ENCODE measurements at regions not wholly inside any gene's neighbourhood (a gene's known extent, or its start where the extent isn't known, plus 50 kb on each side); places are given as distances from the start of the nearest gene placed in this dataset.

DNA sequence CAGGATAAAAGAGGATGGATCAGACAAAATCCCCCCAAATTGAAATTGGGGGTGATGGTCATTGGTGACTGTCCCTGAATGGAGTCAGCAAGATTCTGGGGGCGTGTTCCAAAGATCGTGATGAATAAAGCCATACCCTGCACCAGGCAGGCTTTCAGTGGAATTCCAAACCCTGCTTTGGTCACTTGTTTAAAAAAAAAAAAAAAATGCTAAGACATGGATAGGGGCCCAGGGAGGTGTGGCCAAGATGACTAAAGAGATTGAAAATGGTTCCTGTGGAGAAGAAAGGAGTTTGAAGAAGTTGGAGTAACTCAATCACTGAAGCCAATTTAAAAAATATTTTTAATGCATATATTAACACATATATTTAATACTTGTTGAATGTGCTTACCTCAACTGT is 161.4 kb upstream of the KCNG1 start:
- Histone ChIP-seq H3K4me1 (replicated peaks in 1 of 2; ENCODE audit: control insufficient read depth in 2 of 2, insufficient read depth in 2 of 2, low read length in 2 of 2) (no peaks in the 10 kb centered on the region), H3K9me3 (replicated peaks; ENCODE audit: control insufficient read depth, insufficient read depth, low read depth, low read length) (no peaks in the 10 kb centered on the region), H2AFZ (ENCODE audit: low read depth, low read length) (no peak overlapping the region), H3K4me3 (no peak overlapping the region), H4K20me1 (replicated peaks; ENCODE audit: control insufficient read depth, insufficient read depth, low read length) (no peaks in the 10 kb centered on the region), H3K36me3 (ENCODE audit: control insufficient read depth, insufficient read depth, low read length) (no peaks in the 10 kb centered on the region), H3K4me2 (ENCODE audit: insufficient read depth, low read length) (no peak overlapping the region), H3K9me1 (ENCODE audit: control insufficient read depth, insufficient read depth, low read length) (no peaks in the 10 kb centered on the region), H3K27me3 (ENCODE audit: control insufficient read depth in 2 of 2, insufficient read depth in 2 of 2, low read length in 2 of 2) (peaks cover 10 to 31% of the 10 kb centered on the region in 2 experiments; a peak in 3 of 5 replicates), H3K27ac (ENCODE audit: extremely low read depth, low read depth, low read length) (no peak overlapping the region), H3K79me2 (ENCODE audit: control insufficient read depth, insufficient read depth, low read length) (no peaks in the 10 kb centered on the region), H3K9ac (ENCODE audit: insufficient read depth in 1 of 2, low read depth in 2 of 2, low read length in 2 of 2) (no peak overlapping the region)
- POLR2A ChIA-PET, result no interaction called here
- in situ Hi-C loops (cut with MboI), result no loop called here
- TF ChIP-seq NCOA4 (IDR thresholded peaks at IDR 0.05; ENCODE audit: partially characterized antibody) (no peak), NEUROD1 (IDR thresholded peaks at IDR 0.05; ENCODE audit: borderline replicate concordance, low read depth, low read length, partially characterized antibody) (no peak), MEIS2 (IDR thresholded peaks at IDR 0.05; ENCODE audit: partially characterized antibody) (no peak), CCNT2 (IDR thresholded peaks at IDR 0.05; ENCODE audit: borderline replicate concordance, extremely low read depth, insufficient read length, low read depth, low read length) (no peak), NCOR1 (IDR thresholded peaks at IDR 0.05) (no peak), RCOR1 (IDR thresholded peaks at IDR 0.05; ENCODE audit: borderline replicate concordance in 1 of 2, low read depth in 2 of 2, low read length in 2 of 2) (no peak), ZNF408 (CRISPR knock-in tag; IDR thresholded peaks at IDR 0.05; ENCODE audit: low read depth) (no peak), ZNF133 (CRISPR knock-in tag; IDR thresholded peaks at IDR 0.05) (no peak), SMARCB1 (IDR thresholded peaks at IDR 0.05; ENCODE audit: insufficient read length, low read depth) (no peak), SIN3A (IDR thresholded peaks at IDR 0.05; ENCODE audit: borderline replicate concordance in 2 of 2, control insufficient read depth in 1 of 2, low read depth in 2 of 2, low read length in 2 of 2) (no peak)
- TF ChIP-seq, protein P1, sequence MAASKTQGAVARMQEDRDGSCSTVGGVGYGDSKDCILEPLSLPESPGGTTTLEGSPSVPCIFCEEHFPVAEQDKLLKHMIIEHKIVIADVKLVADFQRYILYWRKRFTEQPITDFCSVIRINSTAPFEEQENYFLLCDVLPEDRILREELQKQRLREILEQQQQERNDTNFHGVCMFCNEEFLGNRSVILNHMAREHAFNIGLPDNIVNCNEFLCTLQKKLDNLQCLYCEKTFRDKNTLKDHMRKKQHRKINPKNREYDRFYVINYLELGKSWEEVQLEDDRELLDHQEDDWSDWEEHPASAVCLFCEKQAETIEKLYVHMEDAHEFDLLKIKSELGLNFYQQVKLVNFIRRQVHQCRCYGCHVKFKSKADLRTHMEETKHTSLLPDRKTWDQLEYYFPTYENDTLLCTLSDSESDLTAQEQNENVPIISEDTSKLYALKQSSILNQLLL (CRISPR knock-in tag; IDR thresholded peaks at IDR 0.05; ENCODE audit: borderline replicate concordance), result no peak
- TF ChIP-seq, protein P2, sequence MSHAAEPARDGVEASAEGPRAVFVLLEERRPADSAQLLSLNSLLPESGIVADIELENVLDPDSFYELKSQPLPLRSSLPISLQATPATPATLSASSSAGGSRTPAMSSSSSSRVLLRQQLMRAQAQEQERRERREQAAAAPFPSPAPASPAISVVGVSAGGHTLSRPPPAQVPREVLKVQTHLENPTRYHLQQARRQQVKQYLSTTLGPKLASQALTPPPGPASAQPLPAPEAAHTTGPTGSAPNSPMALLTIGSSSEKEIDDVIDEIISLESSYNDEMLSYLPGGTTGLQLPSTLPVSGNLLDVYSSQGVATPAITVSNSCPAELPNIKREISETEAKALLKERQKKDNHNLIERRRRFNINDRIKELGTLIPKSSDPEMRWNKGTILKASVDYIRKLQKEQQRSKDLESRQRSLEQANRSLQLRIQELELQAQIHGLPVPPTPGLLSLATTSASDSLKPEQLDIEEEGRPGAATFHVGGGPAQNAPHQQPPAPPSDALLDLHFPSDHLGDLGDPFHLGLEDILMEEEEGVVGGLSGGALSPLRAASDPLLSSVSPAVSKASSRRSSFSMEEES (CRISPR knock-in tag; IDR thresholded peaks at IDR 0.05), result no peak
- TF ChIP-seq, protein P3, sequence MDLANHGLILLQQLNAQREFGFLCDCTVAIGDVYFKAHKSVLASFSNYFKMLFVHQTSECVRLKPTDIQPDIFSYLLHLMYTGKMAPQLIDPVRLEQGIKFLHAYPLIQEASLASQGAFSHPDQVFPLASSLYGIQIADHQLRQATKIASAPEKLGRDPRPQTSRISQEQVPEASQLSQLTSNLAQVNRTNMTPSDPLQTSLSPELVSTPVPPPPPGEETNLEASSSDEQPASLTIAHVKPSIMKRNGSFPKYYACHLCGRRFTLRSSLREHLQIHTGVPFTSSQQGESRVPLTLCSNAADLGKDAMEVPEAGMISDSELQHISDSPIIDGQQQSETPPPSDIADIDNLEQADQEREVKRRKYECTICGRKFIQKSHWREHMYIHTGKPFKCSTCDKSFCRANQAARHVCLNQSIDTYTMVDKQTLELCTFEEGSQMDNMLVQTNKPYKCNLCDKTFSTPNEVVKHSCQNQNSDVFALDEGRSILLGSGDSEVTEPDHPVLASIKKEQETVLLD (IDR thresholded peaks at IDR 0.05), result no peak
- TF ChIP-seq, protein P4, sequence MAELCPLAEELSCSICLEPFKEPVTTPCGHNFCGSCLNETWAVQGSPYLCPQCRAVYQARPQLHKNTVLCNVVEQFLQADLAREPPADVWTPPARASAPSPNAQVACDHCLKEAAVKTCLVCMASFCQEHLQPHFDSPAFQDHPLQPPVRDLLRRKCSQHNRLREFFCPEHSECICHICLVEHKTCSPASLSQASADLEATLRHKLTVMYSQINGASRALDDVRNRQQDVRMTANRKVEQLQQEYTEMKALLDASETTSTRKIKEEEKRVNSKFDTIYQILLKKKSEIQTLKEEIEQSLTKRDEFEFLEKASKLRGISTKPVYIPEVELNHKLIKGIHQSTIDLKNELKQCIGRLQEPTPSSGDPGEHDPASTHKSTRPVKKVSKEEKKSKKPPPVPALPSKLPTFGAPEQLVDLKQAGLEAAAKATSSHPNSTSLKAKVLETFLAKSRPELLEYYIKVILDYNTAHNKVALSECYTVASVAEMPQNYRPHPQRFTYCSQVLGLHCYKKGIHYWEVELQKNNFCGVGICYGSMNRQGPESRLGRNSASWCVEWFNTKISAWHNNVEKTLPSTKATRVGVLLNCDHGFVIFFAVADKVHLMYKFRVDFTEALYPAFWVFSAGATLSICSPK (IDR thresholded peaks at IDR 0.05; ENCODE audit: borderline replicate concordance), result no peak
- FAIRE-seq (no peak), DNase-seq (ENCODE audit: extremely low read depth in 1 of 4, low spot score in 3 of 4) (no peak), ATAC-seq (no peak)
- no TSS peak for BruUV-seq (replicated peaks)
- CTCF ChIA-PET (ENCODE audit: low intra/inter-chr PET ratio), result no interaction called here
- 0% methylated on average over 2 of the region's 2 CpGs for WGBS (ENCODE audit: insufficient coverage, low coverage, missing lambda C conversion rate)
- intact Hi-C loops (cut with micrococcal nuclease), result no loop called here

All from K562 (cell line).